ENCODE measurements at regions not wholly inside any gene's neighbourhood (a gene's known extent, or its start where the extent isn't known, plus 50 kb on each side); places are given as distances from the start of the nearest gene placed in this dataset.

DNA sequence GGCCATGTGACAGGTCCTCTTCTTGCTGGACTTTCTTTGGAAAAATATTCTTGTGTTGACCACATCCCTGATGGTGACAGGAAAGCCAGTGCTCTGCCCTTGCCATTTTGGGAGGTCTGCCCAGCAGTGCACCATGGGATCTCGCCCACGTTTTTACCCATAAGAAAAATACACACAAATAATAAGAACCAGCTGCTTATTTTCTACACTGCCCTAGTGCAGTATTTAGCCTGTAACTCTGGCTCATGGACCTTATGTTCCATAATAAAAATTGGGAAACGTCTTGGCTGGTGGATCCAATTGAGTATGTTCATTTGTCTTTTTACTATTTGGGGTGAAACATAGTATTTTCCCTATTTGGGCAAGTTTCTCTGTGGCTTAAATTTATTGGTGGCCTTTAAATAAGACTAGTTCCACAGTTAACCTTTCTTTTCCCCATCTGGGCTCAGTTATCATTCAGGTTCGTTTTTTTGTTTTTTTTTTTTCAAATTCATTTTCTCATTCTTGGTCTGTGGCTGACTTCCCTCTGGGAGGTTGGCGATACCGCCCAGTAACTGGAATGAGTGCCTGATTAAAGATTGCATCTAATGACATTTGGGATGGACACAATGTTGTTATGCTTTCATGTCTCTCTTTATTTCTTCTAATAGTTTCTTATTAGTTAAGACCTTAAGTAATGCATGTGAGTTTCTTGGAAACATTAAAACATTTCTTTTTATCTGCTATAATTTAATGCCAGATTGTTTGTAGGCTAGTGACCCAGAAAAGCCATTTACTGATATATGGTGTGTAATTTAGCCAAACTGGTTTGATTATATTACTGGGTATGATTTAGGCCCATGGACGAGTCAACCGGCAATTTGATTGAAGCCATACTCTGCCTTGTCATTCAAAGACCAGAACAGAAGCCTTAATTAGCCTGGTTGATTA, 163.7 kb downstream of the FGF10 start:
- TF ChIP-seq EZH2phosphoT487 (IDR thresholded peaks at IDR 0.05; ENCODE audit: insufficient read depth, low read depth): no peak
- no peak for TF ChIP-seq EZH2 (IDR thresholded peaks at IDR 0.05; ENCODE audit: insufficient read depth, poor library complexity, severe bottlenecking)
